HG03342 (cell line): ENCODE measurements at regions not wholly inside any gene's neighbourhood (a gene's known extent, or its start where the extent isn't known, plus 50 kb on each side); places are given as distances from the start of the nearest gene placed in this dataset.

ENCODE experiments used
- ATAC-seq: cut with Tn5 transposase; IDR thresholded peaks from one replicate; pipeline ENCODE4 v1.9.1; 2021; ENCODE audit warnings: mild to moderate bottlenecking, moderate library complexity; ENCODE audit not compliant: unreplicated experiment

GRCh38 chr5:39588179-39588578 lies 163.4 kb upstream of the DAB2 start:
- no peak for ATAC-seq

- no peak for ATAC-seq
These were observed 162.9 kb upstream of the DAB2 start for GRCh38 chr5:39587675-39588074.

GRCh38 chr5:39586185-39586584 lies 161.4 kb upstream of the DAB2 start:
- no peak for ATAC-seq

- no peak for ATAC-seq
These were observed 160.1 kb upstream of the DAB2 start for GRCh38 chr5:39584927-39585326.

- ATAC-seq = no peak
These were observed 156.1 kb upstream of the DAB2 start for GRCh38 chr5:39580702-39581453.

GRCh38 chr5:39579750-39580149 lies 155.0 kb upstream of the DAB2 start:
- ATAC-seq = no peak

GRCh38 chr5:39578887-39579497 lies 154.2 kb upstream of the DAB2 start:
- no peak for ATAC-seq

GRCh38 chr5:39577529-39577928 lies 152.7 kb upstream of the DAB2 start:
- no peak for ATAC-seq

GRCh38 chr5:39570403-39571027 lies 145.7 kb upstream of the DAB2 start:
- peak; percentile 64 for ATAC-seq

- ATAC-seq = no peak
These were observed 145.1 kb upstream of the DAB2 start for GRCh38 chr5:39569857-39570256.

- no peak for ATAC-seq
These were observed 142.1 kb upstream of the DAB2 start for GRCh38 chr5:39566891-39567290.

- ATAC-seq = no peak
These were observed 141.2 kb upstream of the DAB2 start for GRCh38 chr5:39566029-39566428.

- ATAC-seq = no peak
These were observed 136.6 kb upstream of the DAB2 start for GRCh38 chr5:39561421-39561820.

GRCh38 chr5:39560726-39561125 lies 135.9 kb upstream of the DAB2 start:
- ATAC-seq = no peak

- ATAC-seq = no peak
These were observed 135.1 kb upstream of the DAB2 start for GRCh38 chr5:39559923-39560322.

GRCh38 chr5:39558541-39558940 lies 133.8 kb upstream of the DAB2 start:
- ATAC-seq = no peak

GRCh38 chr5:39555788-39556187 lies 131.0 kb upstream of the DAB2 start:
- ATAC-seq = no peak

- ATAC-seq = no peak
These were observed 122.9 kb upstream of the DAB2 start for GRCh38 chr5:39547553-39548154.

- ATAC-seq = no peak
These were observed 120.2 kb upstream of the DAB2 start for GRCh38 chr5:39544941-39545340.

- ATAC-seq = no peak
These were observed 118.6 kb upstream of the DAB2 start for GRCh38 chr5:39543335-39543734.

- ATAC-seq = no peak
These were observed 117.9 kb upstream of the DAB2 start for GRCh38 chr5:39542511-39543285.
